ENCODE measurements at regions not wholly inside any gene's neighbourhood (a gene's known extent, or its start where the extent isn't known, plus 50 kb on each side); places are given as distances from the start of the nearest gene placed in this dataset.

DNA sequence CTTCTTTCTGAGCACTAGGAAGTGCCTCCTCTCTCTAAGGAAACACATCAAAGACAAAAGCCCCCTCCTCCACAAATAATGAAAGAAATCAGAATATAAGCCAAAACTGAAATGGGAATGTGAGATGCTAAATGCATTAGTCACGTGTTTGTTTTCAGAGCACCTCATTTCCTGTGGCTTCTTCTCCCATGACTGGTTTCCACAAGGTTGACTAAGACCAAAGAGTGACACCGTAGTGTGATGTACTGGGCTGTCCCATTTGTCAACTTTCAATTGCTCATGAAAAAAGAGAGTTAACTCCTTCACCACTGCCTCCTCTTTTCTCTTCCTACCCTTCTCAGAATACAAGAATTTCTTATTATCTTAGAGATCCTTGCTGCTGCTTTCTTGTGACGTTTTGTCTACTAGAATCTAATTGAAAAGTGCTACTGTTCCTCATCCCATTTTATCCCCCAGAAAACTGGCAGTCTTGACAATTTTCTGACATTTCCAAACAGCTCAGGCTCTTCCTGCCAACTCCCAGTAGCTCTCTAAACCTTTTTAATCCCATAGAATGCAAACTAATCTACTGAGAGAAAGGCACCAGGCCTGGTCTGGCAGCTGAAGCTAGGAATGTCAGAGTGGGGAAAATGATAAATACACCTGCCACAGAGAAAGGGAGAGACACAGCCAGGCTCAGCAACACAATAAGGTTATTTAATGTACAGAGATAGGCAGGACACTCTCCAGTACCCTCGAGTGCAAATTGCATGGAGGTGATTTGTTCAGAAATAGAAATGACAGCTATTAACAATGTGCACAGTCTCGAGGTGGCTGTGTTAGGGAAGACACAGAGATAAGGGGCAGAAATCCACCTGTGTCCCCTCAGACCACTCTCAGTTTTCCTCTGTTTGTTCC is 671.7 kb upstream of the NRSN1 start:
- TF ChIP-seq, protein P1, sequence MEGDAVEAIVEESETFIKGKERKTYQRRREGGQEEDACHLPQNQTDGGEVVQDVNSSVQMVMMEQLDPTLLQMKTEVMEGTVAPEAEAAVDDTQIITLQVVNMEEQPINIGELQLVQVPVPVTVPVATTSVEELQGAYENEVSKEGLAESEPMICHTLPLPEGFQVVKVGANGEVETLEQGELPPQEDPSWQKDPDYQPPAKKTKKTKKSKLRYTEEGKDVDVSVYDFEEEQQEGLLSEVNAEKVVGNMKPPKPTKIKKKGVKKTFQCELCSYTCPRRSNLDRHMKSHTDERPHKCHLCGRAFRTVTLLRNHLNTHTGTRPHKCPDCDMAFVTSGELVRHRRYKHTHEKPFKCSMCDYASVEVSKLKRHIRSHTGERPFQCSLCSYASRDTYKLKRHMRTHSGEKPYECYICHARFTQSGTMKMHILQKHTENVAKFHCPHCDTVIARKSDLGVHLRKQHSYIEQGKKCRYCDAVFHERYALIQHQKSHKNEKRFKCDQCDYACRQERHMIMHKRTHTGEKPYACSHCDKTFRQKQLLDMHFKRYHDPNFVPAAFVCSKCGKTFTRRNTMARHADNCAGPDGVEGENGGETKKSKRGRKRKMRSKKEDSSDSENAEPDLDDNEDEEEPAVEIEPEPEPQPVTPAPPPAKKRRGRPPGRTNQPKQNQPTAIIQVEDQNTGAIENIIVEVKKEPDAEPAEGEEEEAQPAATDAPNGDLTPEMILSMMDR (IDR thresholded peaks at IDR 0.05; ENCODE audit: extremely low read depth in 1 of 2, insufficient read depth in 1 of 2, low read depth in 1 of 2, low read length in 2 of 2): no peak
- TF ChIP-seq POLR2A (IDR thresholded peaks at IDR 0.05; ENCODE audit: low read depth, low read length): no peak
- TF ChIP-seq EZH2 (IDR thresholded peaks at IDR 0.05; ENCODE audit: borderline replicate concordance, low read depth, low read length, severe bottlenecking): no peak
- TF ChIP-seq MYC (IDR thresholded peaks at IDR 0.05; ENCODE audit: low read depth, low read length): no peak
- no peak for TF ChIP-seq JUN (IDR thresholded peaks at IDR 0.05; ENCODE audit: borderline replicate concordance, insufficient read depth, insufficient read length, low read depth)
- TF ChIP-seq, protein P2, sequence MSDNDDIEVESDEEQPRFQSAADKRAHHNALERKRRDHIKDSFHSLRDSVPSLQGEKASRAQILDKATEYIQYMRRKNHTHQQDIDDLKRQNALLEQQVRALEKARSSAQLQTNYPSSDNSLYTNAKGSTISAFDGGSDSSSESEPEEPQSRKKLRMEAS (IDR thresholded peaks at IDR 0.05; ENCODE audit: insufficient read depth, insufficient read length): no peak
